ENCODE measurements at regions not wholly inside any gene's neighbourhood (a gene's known extent, or its start where the extent isn't known, plus 50 kb on each side); places are given as distances from the start of the nearest gene placed in this dataset.

DNA sequence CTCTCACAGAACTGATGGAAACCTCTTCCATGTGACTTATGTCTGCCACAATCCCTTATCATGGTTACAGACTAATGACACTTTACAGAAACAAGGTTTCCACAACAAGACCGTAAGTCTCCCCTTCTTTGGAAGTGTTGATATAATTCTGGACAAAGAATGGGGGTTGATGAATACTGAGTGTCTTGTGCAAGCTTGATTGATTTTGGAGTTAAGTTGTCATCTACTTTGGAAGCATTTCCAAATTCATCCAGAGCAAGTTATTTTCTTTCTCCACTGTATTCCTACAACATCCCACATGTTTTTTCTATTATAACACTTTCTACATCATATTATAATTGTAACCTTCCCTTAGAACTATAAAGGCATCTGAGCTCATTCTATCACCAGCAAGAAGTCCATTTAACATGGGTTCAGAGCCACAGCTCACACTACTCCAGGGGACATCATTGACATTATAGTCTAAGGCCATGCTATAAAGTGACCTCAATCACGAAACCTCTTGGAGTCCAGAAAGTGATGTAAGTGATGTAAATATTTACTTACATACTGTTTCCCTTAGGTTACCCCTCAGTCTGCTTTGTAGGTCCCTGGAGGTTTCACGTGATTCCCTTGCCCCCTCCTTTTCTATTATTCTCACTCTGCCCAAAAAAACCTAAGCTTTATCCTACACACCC, 125.7 kb upstream of the PBX1 start:
- TF ChIP-seq POLR2A (IDR thresholded peaks at IDR 0.05) (no peak), CTCF (IDR thresholded peaks at IDR 0.05) (no peak)

Measured in testis (tissue), 2 donors.